ENCODE measurements at regions not wholly inside any gene's neighbourhood (a gene's known extent, or its start where the extent isn't known, plus 50 kb on each side); places are given as distances from the start of the nearest gene placed in this dataset.

GRCh38 chrX:120732461-120732860 is 102.6 kb upstream of the C1GALT1C1 start:
- no peak for TF ChIP-seq CTCF (IDR thresholded peaks at IDR 0.05)
- TF ChIP-seq POLR2A (IDR thresholded peaks at IDR 0.05; ENCODE audit: low read length): no peak
- TF ChIP-seq SREBF2 (IDR thresholded peaks at IDR 0.05): no peak
- TF ChIP-seq NR3C1 (IDR thresholded peaks at IDR 0.05): no peak
- no peak for TF ChIP-seq MYC (IDR thresholded peaks at IDR 0.05; ENCODE audit: borderline replicate concordance, low read length)
- TF ChIP-seq HDAC2 (IDR thresholded peaks at IDR 0.05): no peak
- TF ChIP-seq NFE2L2 (conservative IDR thresholded peaks at IDR 0.05; ENCODE audit: low read length): no peak

All from A549 (cell line).